GM18508 (cell line): ENCODE measurements at regions not wholly inside any gene's neighbourhood (a gene's known extent, or its start where the extent isn't known, plus 50 kb on each side); places are given as distances from the start of the nearest gene placed in this dataset.
"Not testable (repeated sequence)": the region's sequence is repeated elsewhere in the genome, so short reads cannot be mapped to it uniquely, and the experiment has no call there.

Experiments
- ATAC-seq: cut with Tn5 transposase; IDR thresholded peaks from one replicate; pipeline ENCODE4 v1.9.1; 2021; ENCODE audit warnings: moderate number of reproducible peaks; ENCODE audit not compliant: insufficient read depth, unreplicated experiment

- ATAC-seq = no peak
Measured at GRCh38 chr6:3919849-3920248, 70.7 kb downstream of the FAM50B start.

- no peak for ATAC-seq
Measured at GRCh38 chr6:3920321-3920720, 71.1 kb downstream of the FAM50B start.

GRCh38 chr6:3921663-3922062 is 72.5 kb downstream of the FAM50B start:
- ATAC-seq = no peak

- ATAC-seq = not testable (repeated sequence)
Measured at GRCh38 chr6:3922619-3923018, 73.4 kb downstream of the FAM50B start.

GRCh38 chr6:3925223-3926149 is 76.3 kb downstream of the FAM50B start:
- ATAC-seq = not testable (repeated sequence)

GRCh38 chr6:3926150-3926482 is 76.9 kb downstream of the FAM50B start:
- ATAC-seq = no peak

GRCh38 chr6:3928111-3928510 is 78.9 kb downstream of the FAM50B start:
- ATAC-seq = no peak

- no peak for ATAC-seq
Measured at GRCh38 chr6:3929281-3929798, 80.2 kb downstream of the FAM50B start.

GRCh38 chr6:3937438-3937837 is 88.3 kb downstream of the FAM50B start:
- no peak for ATAC-seq

GRCh38 chr6:3938715-3939367 is 89.7 kb downstream of the FAM50B start:
- ATAC-seq = no peak

GRCh38 chr6:3939368-3939958 is 90.3 kb downstream of the FAM50B start:
- ATAC-seq = no peak

GRCh38 chr6:3939964-3940363 is 90.8 kb downstream of the FAM50B start:
- ATAC-seq = no peak

- ATAC-seq = no peak
Measured at GRCh38 chr6:3940703-3941102, 91.5 kb downstream of the FAM50B start.

GRCh38 chr6:3943331-3943765 is 94.2 kb downstream of the FAM50B start:
- no peak for ATAC-seq

GRCh38 chr6:3944246-3944645 is 95.1 kb downstream of the FAM50B start:
- no peak for ATAC-seq

GRCh38 chr6:3946778-3947177 is 97.6 kb downstream of the FAM50B start:
- no peak for ATAC-seq

GRCh38 chr6:3948866-3949265 is 99.7 kb downstream of the FAM50B start:
- ATAC-seq = no peak

- ATAC-seq = no peak
Measured at GRCh38 chr6:3949521-3949920, 100.3 kb downstream of the FAM50B start.

GRCh38 chr6:3956054-3956453 is 106.9 kb downstream of the FAM50B start:
- ATAC-seq = no peak

- no peak for ATAC-seq
Measured at GRCh38 chr6:3957321-3957720, 108.1 kb downstream of the FAM50B start.

- no peak for ATAC-seq
Measured at GRCh38 chr6:3958255-3958654, 109.1 kb downstream of the FAM50B start.
